Stimulated activated CD8-positive, alpha-beta memory T cell treated with anti-CD3 and anti-CD28 coated beads, Interleukin-7, amount 100 ng/mL, for 1 hour (primary cell): ENCODE measurements at regions not wholly inside any gene's neighbourhood (a gene's known extent, or its start where the extent isn't known, plus 50 kb on each side); places are given as distances from the start of the nearest gene placed in this dataset.
"Not testable (repeated sequence)": the region's sequence is repeated elsewhere in the genome, so short reads cannot be mapped to it uniquely, and the experiment has no call there.

Experiments
- DNase-seq, 2 donors: peaks; one replicate each; pipeline ENCODE4 v3.0.0-alpha.2; 2020; ENCODE audit warnings: low read depth in 2 of 2

- DNase-seq = no peak
Observed at GRCh38 chr18:45342166-45342565, 273.1 kb upstream of the SLC14A2 start.

GRCh38 chr18:45342653-45343052, 272.6 kb upstream of the SLC14A2 start:
- DNase-seq = no peak

GRCh38 chr18:45343365-45343764, 271.9 kb upstream of the SLC14A2 start:
- no peak for DNase-seq

- DNase-seq = not testable (repeated sequence)
Observed at GRCh38 chr18:45344680-45345079, 270.6 kb upstream of the SLC14A2 start.

- no peak for DNase-seq
Observed at GRCh38 chr18:45349019-45349418, 266.3 kb upstream of the SLC14A2 start.

- no peak for DNase-seq
Observed at GRCh38 chr18:45349467-45349866, 265.8 kb upstream of the SLC14A2 start.

- DNase-seq = no peak
Observed at GRCh38 chr18:45350404-45351156, 264.7 kb upstream of the SLC14A2 start.

GRCh38 chr18:45352874-45353273, 262.4 kb upstream of the SLC14A2 start:
- no peak for DNase-seq

GRCh38 chr18:45353530-45353929, 261.7 kb upstream of the SLC14A2 start:
- DNase-seq = no peak

- no peak for DNase-seq
Observed at GRCh38 chr18:45355944-45356520, 259.2 kb upstream of the SLC14A2 start.

- DNase-seq = no peak
Observed at GRCh38 chr18:45357686-45358470, 257.4 kb upstream of the SLC14A2 start.

GRCh38 chr18:45359275-45360009, 255.8 kb upstream of the SLC14A2 start:
- DNase-seq = no peak

- DNase-seq = no peak
Observed at GRCh38 chr18:45361125-45361851, 254.0 kb upstream of the SLC14A2 start.

- DNase-seq = no peak
Observed at GRCh38 chr18:45363196-45363595, 252.1 kb upstream of the SLC14A2 start.

GRCh38 chr18:45365835-45366234, 249.4 kb upstream of the SLC14A2 start:
- no peak for DNase-seq

GRCh38 chr18:45370255-45371010, 244.8 kb upstream of the SLC14A2 start:
- DNase-seq = no peak

- no peak for DNase-seq
Observed at GRCh38 chr18:45373286-45373880, 241.9 kb upstream of the SLC14A2 start.

GRCh38 chr18:45374236-45374635, 241.0 kb upstream of the SLC14A2 start:
- DNase-seq = no peak

- no peak for DNase-seq
Observed at GRCh38 chr18:45374878-45375630, 240.2 kb upstream of the SLC14A2 start.

GRCh38 chr18:45376193-45376592, 239.1 kb upstream of the SLC14A2 start:
- no peak for DNase-seq
